K562 (cell line): ENCODE measurements at regions not wholly inside any gene's neighbourhood (a gene's known extent, or its start where the extent isn't known, plus 50 kb on each side); places are given as distances from the start of the nearest gene placed in this dataset.

Experiments used
- ATAC-seq: fragments of 200-7000 bp; cut with Tn5 transposase; 3 replicates; pipeline ENCODE4 v1.9.1; 2020; ENCODE audit warnings: moderate library complexity
- BruUV-seq: library from RNA; stranded (reverse); fragments of 400-500 nt; replicated peaks from 2 replicates; lab custom pipeline; 2021; lab: Mats Ljungman, UMichigan
- CTCF ChIA-PET: fragments of 300-600 bp; formaldehyde crosslinking; extraction: SDS; loops from one replicate; lab custom pipeline; 2021; ENCODE audit warnings: low intra/inter-chr PET ratio; lab: Yijun Ruan, JAX
- POLR2A ChIA-PET: fragments of 300-600, 350-650 bp; sonication (Branson Sonifier 250); formaldehyde crosslinking; extraction: SDS; loops from one replicate; lab custom pipeline; 2021; ENCODE audit warnings: antibody characterized with exemption, inconsistent platforms; lab: Yijun Ruan, JAX
- DNase-seq, 4 experiments: peaks; one replicate each; pipeline versions ENCODE4 v3.0.0 to v3.0.0-alpha.2; 2011 to 2018; ENCODE audit warnings: low spot score in 3 of 4, mixed read lengths in 3 of 4; ENCODE audit errors: extremely low read depth in 1 of 4
- FAIRE-seq: peaks from 2 replicates; lab custom pipeline; 2011; peaks lifted over from hg19 to GRCh38; lab: Jason Lieb, UNC
- H2AFZ ChIP-seq: 2 replicates; pipeline ENCODE4 v1.6.0; 2011; ENCODE audit warnings: low read depth, low read length, control low read depth, inconsistent platforms
- H3K27ac ChIP-seq: fragments of 200-600 bp; 3 replicates; pipeline ENCODE4 v1.8.0; 2011; ENCODE audit warnings: low read depth, mild to moderate bottlenecking, control low read depth, inconsistent platforms, low read length, moderate library complexity, mixed read lengths; ENCODE audit errors: extremely low read depth
- H3K27me3 ChIP-seq, 2 experiments: fragments of 300-600 bp in 1 of 2; 2 replicates in 1 of 2; 3 replicates in 1 of 2; pipeline versions ENCODE4 v1.6.0 to v1.8.0; 2011; ENCODE audit warnings: inconsistent platforms in 2 of 2, low read length in 2 of 2, mild to moderate bottlenecking in 1 of 2, mixed read lengths in 1 of 2, moderate library complexity in 1 of 2; ENCODE audit not compliant: control insufficient read depth in 2 of 2, insufficient read depth in 2 of 2
- H3K36me3 ChIP-seq: fragments of 300-600 bp; 3 replicates; pipeline ENCODE4 v1.8.0; 2011; ENCODE audit warnings: mild to moderate bottlenecking, low read length, inconsistent platforms; ENCODE audit not compliant: control insufficient read depth, insufficient read depth
- H3K4me1 ChIP-seq, 2 experiments: fragments of 200-600 bp in 1 of 2; replicated peaks in 1 of 2; 2 replicates in 1 of 2; 3 replicates in 1 of 2; pipeline versions ENCODE4 v1.5.1 to v1.8.0; 2011; ENCODE audit warnings: inconsistent platforms in 2 of 2, low read length in 2 of 2, mild to moderate bottlenecking in 1 of 2, mixed read lengths in 1 of 2, moderate library complexity in 1 of 2; ENCODE audit not compliant: control insufficient read depth in 2 of 2, insufficient read depth in 2 of 2
- H3K4me2 ChIP-seq: 2 replicates; pipeline ENCODE4 v1.6.1; 2011; ENCODE audit warnings: low read length, control low read depth, inconsistent platforms, mixed read lengths; ENCODE audit not compliant: insufficient read depth
- H3K4me3 ChIP-seq: fragments of 200-600 bp; sonication (generic), shearing (Covaris generic); 2 replicates; pipeline ENCODE4 v1.5.1; 2016; ENCODE audit warnings: control low read depth, inconsistent platforms
- H3K79me2 ChIP-seq: fragments of 200-600 bp; 3 replicates; pipeline ENCODE4 v1.8.0; 2011; ENCODE audit warnings: low read length, inconsistent platforms; ENCODE audit not compliant: control insufficient read depth, insufficient read depth
- H3K9ac ChIP-seq, 2 experiments: 2 replicates each; pipeline versions ENCODE4 v1.6.0 to v1.6.1; 2011; ENCODE audit warnings: low read depth in 2 of 2, low read length in 2 of 2, control low read depth in 1 of 2, inconsistent platforms in 1 of 2, mild to moderate bottlenecking in 1 of 2, mixed read lengths in 1 of 2; ENCODE audit not compliant: insufficient read depth in 1 of 2
- H3K9me1 ChIP-seq: one replicate; pipeline ENCODE4 v1.6.0; 2011; ENCODE audit warnings: inconsistent platforms, mild to moderate bottlenecking, low read length, moderate library complexity; ENCODE audit not compliant: control insufficient read depth, insufficient read depth
- H3K9me3 ChIP-seq: replicated peaks from 2 replicates; pipeline ENCODE4 v1.5.1; 2011; ENCODE audit warnings: low read depth, low read length, inconsistent platforms; ENCODE audit not compliant: control insufficient read depth, insufficient read depth
- H4K20me1 ChIP-seq: replicated peaks from 2 replicates; pipeline ENCODE4 v1.6.1; 2011; ENCODE audit warnings: low read length, inconsistent platforms, mixed read lengths; ENCODE audit not compliant: control insufficient read depth, insufficient read depth
- CHAMP1 ChIP-seq: fragments of 450-650 bp; IDR thresholded peaks from 2 replicates; pipeline ENCODE4 v1.6.1; 2016; ENCODE audit warnings: mild to moderate bottlenecking
- GMEB1 ChIP-seq: fragments of 250-450 bp; sonication (Bioruptor Pico); IDR thresholded peaks from 2 replicates; pipeline ENCODE4 v1.4.0; 2020; ENCODE audit warnings: mild to moderate bottlenecking
- HNRNPL ChIP-seq: fragments of 200-400 bp; formaldehyde crosslinking; IDR thresholded peaks from 2 replicates; pipeline ENCODE4 v1.6.1; 2017; ENCODE audit warnings: low read depth, mild to moderate bottlenecking, low read length
- MAZ ChIP-seq, 2 experiments: fragments of 450-650 bp in 1 of 2; sonication (generic) in 1 of 2; formaldehyde crosslinking; IDR thresholded peaks in 1 of 2; conservative IDR thresholded peaks in 1 of 2; 2 replicates each; pipeline versions ENCODE4 v1.4.0 to v1.5.0; 2020; ENCODE audit warnings: mild to moderate bottlenecking in 1 of 2, missing genetic modification reagents in 1 of 2
- NCOA6 ChIP-seq: fragments of 450-650 bp; IDR thresholded peaks from 2 replicates; pipeline ENCODE4 v1.6.1; 2017; ENCODE audit warnings: mild to moderate bottlenecking
- SMARCA4 ChIP-seq: fragments of 450-650 bp; IDR thresholded peaks from 2 replicates; pipeline ENCODE4 v1.6.1; 2016
- SNRNP70 ChIP-seq: fragments of 200-400 bp; formaldehyde crosslinking; optimal IDR thresholded peaks from 2 replicates; pipeline ENCODE3; 2017; ENCODE audit warnings: low read depth, low read length
- ZNF175 ChIP-seq: fragments of 200-800 bp; sonication (Bioruptor generic); IDR thresholded peaks from 2 replicates; pipeline ENCODE4 v1.6.1; 2016; ENCODE audit warnings: low read depth, mild to moderate bottlenecking, missing genetic modification characterization, missing compliant biosample characterization
- ZNF184 ChIP-seq: sonication (generic); formaldehyde crosslinking; IDR thresholded peaks from 2 replicates; pipeline ENCODE4 v1.5.0; 2020; ENCODE audit warnings: missing genetic modification reagents
- ZNF239 ChIP-seq: fragments of 250-450 bp; sonication (Bioruptor Pico); IDR thresholded peaks from 2 replicates; pipeline ENCODE4 v1.4.0; 2020; ENCODE audit warnings: mild to moderate bottlenecking
- ZNF512 ChIP-seq: IDR thresholded peaks from 2 replicates; pipeline ENCODE4 v1.6.1; 2016; ENCODE audit warnings: missing genetic modification characterization, missing compliant biosample characterization
- ZNF75A ChIP-seq: fragments of 450-650 bp; formaldehyde crosslinking; IDR thresholded peaks from 2 replicates; pipeline ENCODE4 v1.4.0; 2020; ENCODE audit warnings: mild to moderate bottlenecking
- WGBS: fragments of 100-300 bp; shearing (Covaris generic); methylation state at CpG from one replicate; pipeline ENCODE4 v1.1.6; 2016; ENCODE audit warnings: low coverage, mixed read lengths; ENCODE audit not compliant: insufficient coverage; ENCODE audit errors: missing lambda C conversion rate; 5-methylcytosine and 5-hydroxymethylcytosine counted together
- in situ Hi-C: fragments of 300-500 bp; cut with MboI; formaldehyde crosslinking; loops from 4 replicates; pipeline ENCODE4 v1.15.0; 2018; ENCODE audit warnings: inconsistent platforms, mixed read lengths
- intact Hi-C: fragments of 100-400 bp; cut with micrococcal nuclease; formaldehyde crosslinking; loops from 2 replicates; pipeline ENCODE4 v1.14.2; 2022

GRCh38 chr6:10307476-10307875 is 107.4 kb downstream of the TFAP2A start:
- no peaks in the 10 kb centered on the region for H3K9me3 ChIP-seq
- POLR2A ChIA-PET, result no interaction called here
- no peak overlapping the region for H3K4me3 ChIP-seq
- TF ChIP-seq ZNF239, result no peak
- TF ChIP-seq ZNF184, result 0 out of 2 replicates have a peak, but pooled peaks have one; percentile 18
- TF ChIP-seq ZNF512, result no peak
- TF ChIP-seq, all 486 proteins: peak for 1
- H3K9me1 ChIP-seq, result no peaks in the 10 kb centered on the region
- WGBS, result 38% methylated on average over 3 of the region's 3 CpGs
- no peak overlapping the region for H3K4me2 ChIP-seq
- CTCF ChIA-PET, result no interaction called here
- BruUV-seq, result no TSS peak
- in situ Hi-C loops, result no loop called here
- H2AFZ ChIP-seq, result no peak overlapping the region
- no peaks in the 10 kb centered on the region for H3K36me3 ChIP-seq
- H3K27ac ChIP-seq, result no peak overlapping the region
- no peaks in the 10 kb centered on the region for H3K79me2 ChIP-seq
- H3K27me3 ChIP-seq, result no peaks in the 10 kb centered on the region
- ATAC-seq, result no peak
- peaks cover 0 to 2% of the 10 kb centered on the region in 2 experiments; a peak in 2 of 5 replicates for H3K4me1 ChIP-seq
- FAIRE-seq, result no peak
- intact Hi-C loops, result no loop called here
- no peaks in the 10 kb centered on the region for H4K20me1 ChIP-seq
- no peak overlapping the region for H3K9ac ChIP-seq
- DNase-seq, result no peak

GRCh38 chr6:10307028-10307427 is 107.8 kb downstream of the TFAP2A start:
- ATAC-seq, result no peak
- H3K4me1 ChIP-seq, result no peaks in the 10 kb centered on the region; a peak in 2 of 5 replicates
- no peak for FAIRE-seq
- TF ChIP-seq SMARCA4, result no peak
- no peak for TF ChIP-seq MAZ (CRISPR knock-in tag; conservative IDR thresholded peaks at IDR 0.05 in 1 of 2, IDR thresholded peaks at IDR 0.05 in 1 of 2)
- TF ChIP-seq SNRNP70, result no peak
- TF ChIP-seq GMEB1 (CRISPR knock-in tag), result no peak
- TF ChIP-seq CHAMP1, result no peak
- no peak for TF ChIP-seq ZNF75A (CRISPR knock-in tag)
- TF ChIP-seq HNRNPL, result no peak
- no peak for TF ChIP-seq NCOA6
- TF ChIP-seq ZNF175 (CRISPR knock-in tag), result no peak

More at GRCh38 chr6:10307028-10307427, 107.8 kb downstream of the TFAP2A start:
- no TSS peak for BruUV-seq
- no peak overlapping the region for H2AFZ ChIP-seq
- H3K9me1 ChIP-seq, result no peaks in the 10 kb centered on the region
- 75% methylated on average over 7 of the region's 7 CpGs for WGBS
- no peak overlapping the region for H3K4me2 ChIP-seq
- no peaks in the 10 kb centered on the region for H3K27me3 ChIP-seq
- H3K79me2 ChIP-seq, result no peaks in the 10 kb centered on the region
- POLR2A ChIA-PET, result interaction anchor here (1.9 kb wide), 1 partner anchor 10 kb away, joined by 4 read pairs; no protein-coding TSS in a partner anchor
- no peak overlapping the region for H3K27ac ChIP-seq
- H3K9me3 ChIP-seq, result no peaks in the 10 kb centered on the region
- no peak overlapping the region for H3K9ac ChIP-seq
- CTCF ChIA-PET, result no interaction called here
- H3K4me3 ChIP-seq, result no peak overlapping the region
- no peaks in the 10 kb centered on the region for H4K20me1 ChIP-seq
- in situ Hi-C loops, result no loop called here
- H3K36me3 ChIP-seq, result no peaks in the 10 kb centered on the region
- DNase-seq, result no peak
- intact Hi-C loops, result no loop called here
